Non-pigmented ciliary epithelial cell (primary cell): ENCODE measurements at regions not wholly inside any gene's neighbourhood (a gene's known extent, or its start where the extent isn't known, plus 50 kb on each side); places are given as distances from the start of the nearest gene placed in this dataset.
"Not testable (repeated sequence)": the region's sequence is repeated elsewhere in the genome, so short reads cannot be mapped to it uniquely, and the experiment has no call there.

ENCODE experiments used
- DNase-seq: peaks from one replicate; pipeline ENCODE4 v3.0.0-alpha.2; 2010; ENCODE audit warnings: low read depth

GRCh38 chr1:112855152-112855828, 100.7 kb downstream of the SLC16A1 start:
- DNase-seq, result no peak

GRCh38 chr1:112854368-112854984, 101.5 kb downstream of the SLC16A1 start:
- not testable (repeated sequence) for DNase-seq

- not testable (repeated sequence) for DNase-seq
Observed at GRCh38 chr1:112853915-112854314, 102.1 kb downstream of the SLC16A1 start.

GRCh38 chr1:112852934-112853333, 103.1 kb downstream of the SLC16A1 start:
- DNase-seq, result no peak

- no peak for DNase-seq
Observed at GRCh38 chr1:112852276-112852675, 103.7 kb downstream of the SLC16A1 start.

GRCh38 chr1:112850034-112850757, 105.8 kb downstream of the SLC16A1 start:
- DNase-seq, result no peak

GRCh38 chr1:112849425-112850033, 106.5 kb downstream of the SLC16A1 start:
- no peak for DNase-seq

- DNase-seq, result no peak
Observed at GRCh38 chr1:112841825-112842224, 114.2 kb downstream of the SLC16A1 start.

GRCh38 chr1:112840631-112841624, 115.1 kb downstream of the SLC16A1 start:
- DNase-seq, result no peak

GRCh38 chr1:112836642-112837041, 119.4 kb downstream of the SLC16A1 start:
- DNase-seq, result no peak

GRCh38 chr1:112833806-112834205, 118.7 kb upstream of the PPM1J start:
- DNase-seq, result no peak

GRCh38 chr1:112832259-112832658, 117.1 kb upstream of the PPM1J start:
- not testable (repeated sequence) for DNase-seq

- not testable (repeated sequence) for DNase-seq
Observed at GRCh38 chr1:112829691-112830090, 114.6 kb upstream of the PPM1J start.

GRCh38 chr1:112828716-112829115, 113.6 kb upstream of the PPM1J start:
- DNase-seq, result no peak

GRCh38 chr1:112827391-112827790, 112.3 kb upstream of the PPM1J start:
- DNase-seq, result not testable (repeated sequence)

GRCh38 chr1:112826217-112826944, 111.2 kb upstream of the PPM1J start:
- no peak for DNase-seq

- DNase-seq, result not testable (repeated sequence)
Observed at GRCh38 chr1:112825563-112826216, 110.6 kb upstream of the PPM1J start.

- not testable (repeated sequence) for DNase-seq
Observed at GRCh38 chr1:112825075-112825474, 109.9 kb upstream of the PPM1J start.

- not testable (repeated sequence) for DNase-seq
Observed at GRCh38 chr1:112821307-112822063, 106.4 kb upstream of the PPM1J start.
